H9 (cell line): ENCODE measurements at regions not wholly inside any gene's neighbourhood (a gene's known extent, or its start where the extent isn't known, plus 50 kb on each side); places are given as distances from the start of the nearest gene placed in this dataset.

Experiments
- DNase-seq: peaks from one replicate; pipeline ENCODE4 v3.0.0-alpha.2; 2017
- H2AFZ ChIP-seq: one replicate; pipeline ENCODE4 v1.6.1; 2013; ENCODE audit warnings: mild to moderate bottlenecking, low read length, control low read depth, moderate library complexity
- H2AK5ac ChIP-seq: 2 replicates; pipeline ENCODE4 v1.6.1; 2013; ENCODE audit warnings: low read length, control low read depth, mixed read lengths; ENCODE audit not compliant: insufficient read length
- H2BK120ac ChIP-seq: one replicate; pipeline ENCODE4 v1.6.1; 2013; ENCODE audit warnings: low read depth, mild to moderate bottlenecking, low read length, control low read depth, inconsistent platforms; ENCODE audit not compliant: poor library complexity, severe bottlenecking
- H2BK12ac ChIP-seq: 2 replicates; pipeline ENCODE4 v1.6.1; 2013; ENCODE audit warnings: low read length, control low read depth, mixed read lengths, low read depth; ENCODE audit not compliant: insufficient read length
- H2BK15ac ChIP-seq: 2 replicates; pipeline ENCODE4 v1.6.1; 2013; ENCODE audit warnings: low read depth, low read length, control low read depth
- H2BK20ac ChIP-seq: one replicate; pipeline ENCODE4 v1.6.1; 2013; ENCODE audit warnings: low read depth, mild to moderate bottlenecking, low read length, control low read depth, inconsistent platforms; ENCODE audit not compliant: poor library complexity, severe bottlenecking
- H2BK5ac ChIP-seq: 2 replicates; pipeline ENCODE4 v1.6.1; 2013; ENCODE audit warnings: low read length, control low read depth, mixed read lengths; ENCODE audit not compliant: insufficient read length
- H3K14ac ChIP-seq: 2 replicates; pipeline ENCODE4 v1.6.1; 2013; ENCODE audit warnings: low read length, control low read depth; ENCODE audit not compliant: insufficient read depth
- H3K18ac ChIP-seq: 2 replicates; pipeline ENCODE4 v1.6.1; 2013; ENCODE audit warnings: low read depth, mild to moderate bottlenecking, mixed read lengths, low read length, control low read depth; ENCODE audit not compliant: insufficient read length
- H3K23ac ChIP-seq: 2 replicates; pipeline ENCODE4 v1.6.1; 2013; ENCODE audit warnings: low read length, control low read depth, mixed read lengths, low read depth; ENCODE audit not compliant: insufficient read length
- H3K23me2 ChIP-seq: 2 replicates; pipeline ENCODE4 v1.6.1; 2013; ENCODE audit warnings: low read depth, mild to moderate bottlenecking, mixed read lengths, low read length, control low read depth; ENCODE audit not compliant: insufficient read length, poor library complexity, severe bottlenecking
- H3K27ac ChIP-seq: 2 replicates; pipeline ENCODE4 v1.5.1; 2013; ENCODE audit warnings: low read length, control low read depth, mixed read lengths, low read depth; ENCODE audit not compliant: insufficient read length
- H3K27me3 ChIP-seq: 2 replicates; pipeline ENCODE4 v1.6.1; 2013; ENCODE audit warnings: low read length, control low read depth, inconsistent platforms; ENCODE audit not compliant: insufficient read depth
- H3K4ac ChIP-seq: 2 replicates; pipeline ENCODE4 v1.6.1; 2013; ENCODE audit warnings: low read depth, mild to moderate bottlenecking, control low read depth, inconsistent platforms, low read length, moderate library complexity
- H3K4me1 ChIP-seq: 2 replicates; pipeline ENCODE4 v1.6.1; 2013; ENCODE audit warnings: low read length, control low read depth, inconsistent platforms; ENCODE audit not compliant: insufficient read depth
- H3K4me2 ChIP-seq: 2 replicates; pipeline ENCODE4 v1.6.1; 2013; ENCODE audit warnings: low read length, control low read depth, mixed read lengths; ENCODE audit not compliant: insufficient read length, insufficient read depth
- H3K56ac ChIP-seq: 2 replicates; pipeline ENCODE4 v1.6.1; 2013; ENCODE audit warnings: low read depth, mild to moderate bottlenecking, mixed read lengths, low read length, control low read depth; ENCODE audit not compliant: insufficient read length
- H3K79me1 ChIP-seq: 2 replicates; pipeline ENCODE4 v1.6.1; 2013; ENCODE audit warnings: low read depth, mild to moderate bottlenecking, moderate library complexity, low read length, control low read depth, inconsistent platforms; ENCODE audit not compliant: insufficient read depth, poor library complexity, severe bottlenecking
- H3K79me2 ChIP-seq: 2 replicates; pipeline ENCODE4 v1.6.1; 2013; ENCODE audit warnings: low read length, control low read depth, inconsistent platforms; ENCODE audit not compliant: insufficient read depth
- H3K9ac ChIP-seq: 2 replicates; pipeline ENCODE4 v1.6.1; 2013; ENCODE audit warnings: low read length, control low read depth, mixed read lengths; ENCODE audit not compliant: insufficient read length; ENCODE audit errors: extremely low read depth
- H3K9me3 ChIP-seq: one replicate; pipeline ENCODE4 v1.6.1; 2013; ENCODE audit warnings: low read depth, low read length, inconsistent platforms; ENCODE audit not compliant: control insufficient read depth
- H3T11ph ChIP-seq: one replicate; pipeline ENCODE4 v1.6.1; 2013; ENCODE audit warnings: mild to moderate bottlenecking, low read length, control low read depth, inconsistent platforms
- H4K20me1 ChIP-seq: one replicate; pipeline ENCODE4 v1.6.1; 2013; ENCODE audit not compliant: control insufficient read depth, insufficient read length, insufficient read depth
- H4K5ac ChIP-seq: 2 replicates; pipeline ENCODE4 v1.6.1; 2013; ENCODE audit warnings: low read depth, mild to moderate bottlenecking, mixed read lengths, low read length, control low read depth; ENCODE audit not compliant: insufficient read length
- H4K8ac ChIP-seq: replicated peaks from 2 replicates; pipeline ENCODE4 v1.6.1; 2013; ENCODE audit warnings: low read length, control low read depth, mixed read lengths, low read depth; ENCODE audit not compliant: insufficient read length
- H4K91ac ChIP-seq: 2 replicates; pipeline ENCODE4 v1.6.1; 2013; ENCODE audit warnings: low read depth, mild to moderate bottlenecking, moderate library complexity, mixed read lengths, low read length, control low read depth; ENCODE audit not compliant: insufficient read length
- H3K27ac Mint-ChIP-seq, 3 experiments: 2 replicates in 2 of 3; 3 replicates in 1 of 3; pipeline ENCODE4 v1.8.0; 2020 to 2021; ENCODE audit warnings: mixed read lengths in 3 of 3, mild to moderate bottlenecking in 1 of 3, moderate library complexity in 1 of 3
- H3K27me3 Mint-ChIP-seq: 2 replicates; pipeline ENCODE4 v1.8.0; 2021; ENCODE audit warnings: low read depth, mild to moderate bottlenecking, moderate library complexity, mixed read lengths
- H3K36me3 Mint-ChIP-seq, 3 experiments: 2 replicates in 2 of 3; 3 replicates in 1 of 3; pipeline ENCODE4 v1.8.0; 2020 to 2021; ENCODE audit warnings: low read depth in 3 of 3, mixed read lengths in 3 of 3; ENCODE audit not compliant: insufficient read depth in 1 of 3
- H3K4me1 Mint-ChIP-seq, 2 experiments: 2 replicates each; pipeline ENCODE4 v1.8.0; 2020; ENCODE audit warnings: mixed read lengths in 2 of 2
- H3K4me3 Mint-ChIP-seq, 2 experiments: 2 replicates in 1 of 2; 3 replicates in 1 of 2; pipeline ENCODE4 v1.8.0; 2020 to 2021; ENCODE audit warnings: mild to moderate bottlenecking in 2 of 2, mixed read lengths in 2 of 2, moderate library complexity in 1 of 2
- H3K9me3 Mint-ChIP-seq, 2 experiments: 2 replicates in 1 of 2; 3 replicates in 1 of 2; pipeline ENCODE4 v1.8.0; 2020; ENCODE audit warnings: mild to moderate bottlenecking in 2 of 2, mixed read lengths in 2 of 2, moderate library complexity in 1 of 2
- WGBS: extraction: QIAGEN DNeasy Blood & Tissue Kit; methylation state at CpG from one replicate; pipeline ENCODE4 v1.1.7; 2013; ENCODE audit warnings: missing lambda C conversion rate, low lambda C conversion rate, mixed read lengths; ENCODE audit not compliant: insufficient read length; ENCODE audit errors: extremely low coverage; 5-methylcytosine and 5-hydroxymethylcytosine counted together
- TF ChIP-seq, protein P1 (sequence below): fragments of 200-600 bp; sonication (generic); conservative IDR thresholded peaks from 3 replicates; pipeline ENCODE4 v1.8.0; 2021; ENCODE audit warnings: antibody characterized with exemption, mild to moderate bottlenecking

DNA sequence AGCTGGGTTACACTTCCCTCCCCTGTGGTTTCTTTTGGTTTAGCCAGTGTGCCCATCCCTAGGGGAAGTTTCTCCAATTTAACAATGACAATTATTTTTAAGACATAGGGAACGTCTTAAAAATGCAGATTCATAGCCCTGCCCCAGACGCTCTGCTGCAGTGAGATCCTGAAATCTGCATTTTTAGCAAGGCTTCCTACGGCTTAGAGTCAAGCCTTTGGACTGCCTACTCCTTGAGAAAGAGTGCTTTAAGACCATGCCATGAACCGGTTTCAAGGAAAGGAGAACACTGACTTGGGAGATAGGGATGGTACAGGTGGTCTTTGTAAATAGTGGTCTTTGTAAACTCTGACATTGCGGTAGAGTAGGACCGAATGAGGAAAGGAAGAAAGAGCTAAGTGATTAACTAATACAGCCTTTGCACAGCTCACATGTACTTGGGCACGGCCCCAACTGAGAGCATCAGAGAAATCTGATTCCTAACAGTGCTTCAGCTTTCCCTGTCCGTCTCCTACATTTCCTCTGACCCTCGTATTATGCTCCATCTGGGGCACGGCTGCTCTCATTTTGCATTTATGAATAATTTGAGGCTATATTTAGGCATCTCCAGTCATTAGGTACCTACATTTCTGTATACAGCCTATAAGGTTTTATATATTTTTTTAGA lies 217.6 kb upstream of the TANK start:
- H2AFZ ChIP-seq = no peak overlapping the region

More for the DNA sequence above, 217.6 kb upstream of the TANK start:
- no peak overlapping the region for H4K8ac ChIP-seq
- H2BK12ac ChIP-seq = no peak overlapping the region
- no peak overlapping the region for H2AK5ac ChIP-seq
- Mint-ChIP-seq H3K4me3 (no peak overlapping the region), H3K9me3 (peaks cover 2 to 5% of the 10 kb centered on the region in 2 experiments; a peak in 2 of 5 replicates), H3K27me3 (no peaks in the 10 kb centered on the region), H3K36me3 (peaks cover 0 to 4% (median 2%) of the 10 kb centered on the region in 3 experiments; a peak in 2 of 7 replicates), H3K27ac (no peak overlapping the region), H3K4me1 (peaks cover 27 to 28% of the 10 kb centered on the region in 2 experiments)
- no peak for DNase-seq
- no peak overlapping the region for H2BK15ac ChIP-seq
- no peaks in the 10 kb centered on the region for H3K9me3 ChIP-seq
- H3T11ph ChIP-seq = no peak overlapping the region
- H2BK120ac ChIP-seq = no peak overlapping the region
- H3K23ac ChIP-seq = no peak overlapping the region
- H3K27me3 ChIP-seq = no peaks in the 10 kb centered on the region
- H3K79me1 ChIP-seq = no peaks in the 10 kb centered on the region
- no peak overlapping the region for H3K27ac ChIP-seq
- no peak overlapping the region for H3K9ac ChIP-seq
- no peak overlapping the region for H2BK5ac ChIP-seq
- no peaks in the 10 kb centered on the region for H3K79me2 ChIP-seq
- no peak overlapping the region for H3K4ac ChIP-seq
- H4K5ac ChIP-seq = no peak overlapping the region
- TF ChIP-seq, protein P1, sequence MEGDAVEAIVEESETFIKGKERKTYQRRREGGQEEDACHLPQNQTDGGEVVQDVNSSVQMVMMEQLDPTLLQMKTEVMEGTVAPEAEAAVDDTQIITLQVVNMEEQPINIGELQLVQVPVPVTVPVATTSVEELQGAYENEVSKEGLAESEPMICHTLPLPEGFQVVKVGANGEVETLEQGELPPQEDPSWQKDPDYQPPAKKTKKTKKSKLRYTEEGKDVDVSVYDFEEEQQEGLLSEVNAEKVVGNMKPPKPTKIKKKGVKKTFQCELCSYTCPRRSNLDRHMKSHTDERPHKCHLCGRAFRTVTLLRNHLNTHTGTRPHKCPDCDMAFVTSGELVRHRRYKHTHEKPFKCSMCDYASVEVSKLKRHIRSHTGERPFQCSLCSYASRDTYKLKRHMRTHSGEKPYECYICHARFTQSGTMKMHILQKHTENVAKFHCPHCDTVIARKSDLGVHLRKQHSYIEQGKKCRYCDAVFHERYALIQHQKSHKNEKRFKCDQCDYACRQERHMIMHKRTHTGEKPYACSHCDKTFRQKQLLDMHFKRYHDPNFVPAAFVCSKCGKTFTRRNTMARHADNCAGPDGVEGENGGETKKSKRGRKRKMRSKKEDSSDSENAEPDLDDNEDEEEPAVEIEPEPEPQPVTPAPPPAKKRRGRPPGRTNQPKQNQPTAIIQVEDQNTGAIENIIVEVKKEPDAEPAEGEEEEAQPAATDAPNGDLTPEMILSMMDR = no peak
- no peak overlapping the region for H3K18ac ChIP-seq
- WGBS = no CpG with 5 or more reads among the region's 10 CpGs
- no peak overlapping the region for H4K91ac ChIP-seq
- no peak overlapping the region for H2BK20ac ChIP-seq
- H4K20me1 ChIP-seq = no peaks in the 10 kb centered on the region
- peaks cover 2% of the 10 kb centered on the region; the same call in 1 of the 2 replicates for H3K4me1 ChIP-seq
- H3K14ac ChIP-seq = no peak overlapping the region
- no peak overlapping the region for H3K56ac ChIP-seq
- peak overlapping the region; percentile 13 for H3K4me2 ChIP-seq
- H3K23me2 ChIP-seq = no peaks in the 10 kb centered on the region
